ENCODE measurements at regions not wholly inside any gene's neighbourhood (a gene's known extent, or its start where the extent isn't known, plus 50 kb on each side); places are given as distances from the start of the nearest gene placed in this dataset.
"Not testable (repeated sequence)": the region's sequence is repeated elsewhere in the genome, so short reads cannot be mapped to it uniquely, and the experiment has no call there.

- no peaks in the 10 kb centered on the region for H3K27me3 Mint-ChIP-seq
- H3K4me3 Mint-ChIP-seq = no peak overlapping the region
- H3K27ac Mint-ChIP-seq = no peak overlapping the region
- peaks cover 2% of the 10 kb centered on the region for H3K9me3 Mint-ChIP-seq
- DNase-seq (ENCODE audit: low spot score in 2 of 2) (no peak), ATAC-seq (ENCODE audit: low read depth) (no peak)
- H3K4me1 Mint-ChIP-seq = no peaks in the 10 kb centered on the region
- H3K36me3 Mint-ChIP-seq = no peaks in the 10 kb centered on the region
Measured at GRCh38 chr2:155908567-155908966, 424.0 kb downstream of the NR4A2 start.

GRCh38 chr2:155907211-155907610, 425.3 kb downstream of the NR4A2 start:
- H3K9me3 Mint-ChIP-seq = no peaks in the 10 kb centered on the region
- no peaks in the 10 kb centered on the region for H3K4me1 Mint-ChIP-seq
- no peaks in the 10 kb centered on the region for H3K27me3 Mint-ChIP-seq
- no peak for DNase-seq (ENCODE audit: low spot score in 2 of 2)
- no peak overlapping the region for H3K27ac Mint-ChIP-seq
- no peaks in the 10 kb centered on the region for H3K36me3 Mint-ChIP-seq
- H3K4me3 Mint-ChIP-seq = no peak overlapping the region
- ATAC-seq (ENCODE audit: low read depth) = no peak

DNA sequence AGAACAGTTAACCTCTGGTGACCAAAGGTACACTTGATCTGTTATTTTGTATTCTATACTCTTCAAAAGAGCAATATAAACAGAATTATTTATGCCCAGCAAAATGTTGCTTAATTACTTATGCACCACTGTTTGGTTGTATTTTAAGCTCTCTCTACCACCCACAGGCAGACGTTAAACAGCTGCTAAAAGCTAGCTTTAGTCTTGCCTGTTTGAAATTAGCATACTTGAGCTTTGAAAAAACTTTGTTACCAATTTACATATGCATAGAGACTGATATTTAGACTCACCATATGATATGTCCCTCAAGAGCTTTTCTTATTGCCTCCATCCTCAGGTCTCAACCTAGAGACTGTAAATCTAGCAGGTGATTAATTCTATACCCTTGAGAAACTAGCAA, 426.9 kb downstream of the NR4A2 start:
- no peaks in the 10 kb centered on the region for H3K27me3 Mint-ChIP-seq
- no peak overlapping the region for H3K27ac Mint-ChIP-seq
- DNase-seq (ENCODE audit: low spot score in 2 of 2) (no peak), ATAC-seq (ENCODE audit: low read depth) (no peak)
- no peaks in the 10 kb centered on the region for H3K36me3 Mint-ChIP-seq
- H3K4me3 Mint-ChIP-seq = no peak overlapping the region
- no peaks in the 10 kb centered on the region for H3K4me1 Mint-ChIP-seq
- H3K9me3 Mint-ChIP-seq = no peaks in the 10 kb centered on the region

- Mint-ChIP-seq H3K4me3 (no peak overlapping the region), H3K27me3 (no peaks in the 10 kb centered on the region), H3K4me1 (no peaks in the 10 kb centered on the region), H3K27ac (no peak overlapping the region), H3K9me3 (no peaks in the 10 kb centered on the region), H3K36me3 (no peaks in the 10 kb centered on the region)
- DNase-seq (ENCODE audit: low spot score in 2 of 2) = no peak
- no peak for ATAC-seq (ENCODE audit: low read depth)
Measured at GRCh38 chr2:155904720-155905119, 427.8 kb downstream of the NR4A2 start.

DNA sequence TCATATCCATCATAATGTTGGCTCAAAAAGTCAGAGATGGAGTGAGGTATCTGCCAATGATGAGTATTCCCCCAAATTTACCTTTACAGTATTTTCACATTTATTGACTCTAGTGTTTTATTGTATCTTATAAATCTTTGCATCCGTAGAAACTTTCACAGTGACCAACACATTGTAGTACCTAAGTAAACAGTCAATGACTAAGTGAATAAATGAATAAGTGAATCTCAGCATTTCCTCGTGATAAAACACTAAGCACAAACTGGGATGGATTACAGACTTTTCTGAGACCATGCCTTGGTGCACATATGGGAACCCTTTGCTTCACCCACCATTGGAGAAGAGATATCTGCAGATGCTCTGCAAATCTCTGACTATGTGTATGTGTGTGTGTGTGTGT, 429.9 kb downstream of the NR4A2 start:
- no peak for DNase-seq (ENCODE audit: low spot score in 2 of 2)
- no peaks in the 10 kb centered on the region for H3K4me1 Mint-ChIP-seq
- no peaks in the 10 kb centered on the region for H3K27me3 Mint-ChIP-seq
- H3K27ac Mint-ChIP-seq = no peak overlapping the region
- H3K9me3 Mint-ChIP-seq = no peaks in the 10 kb centered on the region
- H3K4me3 Mint-ChIP-seq = no peak overlapping the region
- no peaks in the 10 kb centered on the region for H3K36me3 Mint-ChIP-seq
- ATAC-seq (ENCODE audit: low read depth) = no peak

- Mint-ChIP-seq H3K9me3 (peaks cover 3% of the 10 kb centered on the region), H3K4me3 (no peak overlapping the region), H3K36me3 (no peaks in the 10 kb centered on the region), H3K27me3 (no peaks in the 10 kb centered on the region), H3K27ac (no peak overlapping the region), H3K4me1 (no peaks in the 10 kb centered on the region)
- ATAC-seq (ENCODE audit: low read depth) = no peak
- DNase-seq (ENCODE audit: low spot score in 2 of 2) = no peak
Measured at GRCh38 chr2:155895016-155895415, 437.5 kb downstream of the NR4A2 start.

- H3K9me3 Mint-ChIP-seq = peaks cover 16% of the 10 kb centered on the region
- not testable (repeated sequence) for H3K27me3 Mint-ChIP-seq; H3K4me1 Mint-ChIP-seq; H3K27ac Mint-ChIP-seq; H3K4me3 Mint-ChIP-seq; ATAC-seq (ENCODE audit: low read depth); DNase-seq (ENCODE audit: low spot score in 2 of 2); H3K36me3 Mint-ChIP-seq
Measured at GRCh38 chr2:155880382-155880781, 452.1 kb downstream of the NR4A2 start.

DNA sequence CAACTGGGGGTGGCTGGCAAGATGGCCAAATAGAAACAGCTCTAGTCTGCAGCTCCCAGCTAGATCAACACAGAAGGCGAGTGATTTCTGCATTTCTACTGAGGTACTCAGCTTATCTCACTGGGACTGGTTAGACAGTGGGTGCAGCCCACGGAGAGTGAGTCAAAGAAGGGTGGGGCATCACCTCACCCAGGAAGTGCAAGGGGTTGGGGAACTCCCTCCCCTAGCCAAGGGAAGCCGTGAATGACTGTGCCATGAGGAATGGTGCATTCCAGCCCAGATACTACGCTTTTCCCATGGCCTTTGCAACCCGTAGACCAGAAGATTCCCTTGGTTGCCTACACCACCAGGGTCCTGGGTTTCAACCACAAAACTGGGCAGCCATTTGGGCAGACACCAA, 452.6 kb downstream of the NR4A2 start:
- ATAC-seq (ENCODE audit: low read depth); H3K4me1 Mint-ChIP-seq; H3K27ac Mint-ChIP-seq; DNase-seq (ENCODE audit: low spot score in 2 of 2); H3K36me3 Mint-ChIP-seq; H3K4me3 Mint-ChIP-seq; H3K27me3 Mint-ChIP-seq: not testable (repeated sequence)
- H3K9me3 Mint-ChIP-seq = peaks cover 16% of the 10 kb centered on the region

GRCh38 chr2:155872396-155872795, 460.1 kb downstream of the NR4A2 start:
- H3K9me3 Mint-ChIP-seq = peaks cover 12% of the 10 kb centered on the region
- no peak for ATAC-seq (ENCODE audit: low read depth)
- H3K27me3 Mint-ChIP-seq = no peaks in the 10 kb centered on the region
- no peak for DNase-seq (ENCODE audit: low spot score in 2 of 2)
- H3K36me3 Mint-ChIP-seq = no peaks in the 10 kb centered on the region
- H3K4me3 Mint-ChIP-seq = no peak overlapping the region
- no peak overlapping the region for H3K27ac Mint-ChIP-seq
- H3K4me1 Mint-ChIP-seq = no peaks in the 10 kb centered on the region

DNA sequence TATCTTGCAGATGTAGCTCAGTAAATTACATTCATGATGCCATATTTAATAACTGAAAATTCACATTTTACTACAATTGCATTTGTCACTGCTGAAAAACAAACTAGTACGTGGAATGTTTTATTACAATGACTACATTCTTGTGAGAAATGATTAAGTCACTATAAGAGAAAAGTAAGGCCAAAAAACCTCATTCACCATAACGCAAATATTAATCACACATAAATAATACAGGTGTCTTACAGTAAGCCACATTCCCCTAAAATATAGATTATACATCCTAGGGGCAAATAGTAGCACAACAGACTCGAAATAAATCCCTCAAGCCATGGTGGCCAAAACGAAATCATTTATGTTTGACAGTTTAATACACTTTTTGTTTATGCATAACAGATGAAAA, 460.6 kb downstream of the NR4A2 start:
- no peaks in the 10 kb centered on the region for H3K36me3 Mint-ChIP-seq
- no peak overlapping the region for H3K27ac Mint-ChIP-seq
- H3K4me3 Mint-ChIP-seq = no peak overlapping the region
- no peak for DNase-seq (ENCODE audit: low spot score in 2 of 2)
- no peaks in the 10 kb centered on the region for H3K4me1 Mint-ChIP-seq
- no peaks in the 10 kb centered on the region for H3K27me3 Mint-ChIP-seq
- no peak for ATAC-seq (ENCODE audit: low read depth)
- peaks cover 12% of the 10 kb centered on the region for H3K9me3 Mint-ChIP-seq

GRCh38 chr2:155867564-155867963, 465.0 kb downstream of the NR4A2 start:
- H3K4me3 Mint-ChIP-seq = no peak overlapping the region
- H3K27ac Mint-ChIP-seq = no peak overlapping the region
- no peak for ATAC-seq (ENCODE audit: low read depth)

DNA sequence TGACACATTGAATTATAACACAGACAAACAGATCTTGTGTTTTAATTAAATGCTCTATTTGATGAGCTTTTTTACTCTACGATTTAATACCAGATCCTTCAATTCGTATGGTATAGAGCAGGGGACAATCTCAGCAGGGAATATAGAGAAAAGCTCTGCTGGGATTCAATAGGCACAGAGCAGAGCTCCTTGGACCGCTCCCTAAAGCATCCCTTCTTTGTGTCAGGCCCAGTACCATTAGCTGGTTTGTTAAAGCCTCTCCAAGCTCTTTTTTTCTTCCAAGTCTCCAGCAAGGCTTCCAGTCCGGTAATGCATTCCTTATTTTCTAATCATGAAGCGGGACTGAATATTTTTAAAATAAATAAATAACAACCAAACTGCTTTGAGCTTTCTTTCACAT, 466.0 kb downstream of the NR4A2 start:
- no peak overlapping the region for H3K27ac Mint-ChIP-seq
- H3K9me3 Mint-ChIP-seq = peaks cover 1% of the 10 kb centered on the region
- no peak for DNase-seq (ENCODE audit: low spot score in 2 of 2)
- no peaks in the 10 kb centered on the region for H3K4me1 Mint-ChIP-seq
- no peak for ATAC-seq (ENCODE audit: low read depth)
- no peak overlapping the region for H3K4me3 Mint-ChIP-seq
- no peaks in the 10 kb centered on the region for H3K27me3 Mint-ChIP-seq
- no peaks in the 10 kb centered on the region for H3K36me3 Mint-ChIP-seq

More at GRCh38 chr2:155867564-155867963, 465.0 kb downstream of the NR4A2 start:
- Mint-ChIP-seq H3K27me3 (no peaks in the 10 kb centered on the region), H3K36me3 (no peaks in the 10 kb centered on the region), H3K9me3 (peaks cover 1% of the 10 kb centered on the region), H3K4me1 (no peaks in the 10 kb centered on the region)
- DNase-seq (ENCODE audit: low spot score in 2 of 2) = no peak

- DNase-seq (ENCODE audit: low spot score in 2 of 2) (no peak), ATAC-seq (ENCODE audit: low read depth) (no peak)
- no peak overlapping the region for H3K27ac Mint-ChIP-seq
- H3K27me3 Mint-ChIP-seq = no peaks in the 10 kb centered on the region
- H3K4me1 Mint-ChIP-seq = no peaks in the 10 kb centered on the region
- no peak overlapping the region for H3K4me3 Mint-ChIP-seq
- no peaks in the 10 kb centered on the region for H3K36me3 Mint-ChIP-seq
- peaks cover 1% of the 10 kb centered on the region for H3K9me3 Mint-ChIP-seq
Measured at GRCh38 chr2:155852156-155852555, 480.4 kb downstream of the NR4A2 start.

DNA sequence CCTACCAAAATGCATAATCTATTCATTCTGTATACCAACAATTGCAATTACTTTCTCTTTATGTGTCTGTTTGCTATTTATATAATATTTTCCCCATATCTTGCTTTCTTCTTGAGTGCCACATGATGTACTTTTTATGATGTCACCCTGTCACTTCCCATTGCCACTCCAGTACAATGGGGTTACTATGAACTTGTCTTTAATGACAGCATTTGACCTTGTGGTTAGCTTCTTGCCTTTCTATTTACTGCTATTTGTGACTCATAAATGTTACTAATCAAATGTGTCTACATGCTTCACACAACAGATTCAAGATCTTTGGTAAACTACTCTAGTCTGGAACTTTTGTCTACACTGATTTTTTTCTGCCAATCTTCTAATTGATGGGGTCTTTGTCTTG, 486.3 kb downstream of the NR4A2 start:
- ATAC-seq (ENCODE audit: low read depth) = no peak

DNA sequence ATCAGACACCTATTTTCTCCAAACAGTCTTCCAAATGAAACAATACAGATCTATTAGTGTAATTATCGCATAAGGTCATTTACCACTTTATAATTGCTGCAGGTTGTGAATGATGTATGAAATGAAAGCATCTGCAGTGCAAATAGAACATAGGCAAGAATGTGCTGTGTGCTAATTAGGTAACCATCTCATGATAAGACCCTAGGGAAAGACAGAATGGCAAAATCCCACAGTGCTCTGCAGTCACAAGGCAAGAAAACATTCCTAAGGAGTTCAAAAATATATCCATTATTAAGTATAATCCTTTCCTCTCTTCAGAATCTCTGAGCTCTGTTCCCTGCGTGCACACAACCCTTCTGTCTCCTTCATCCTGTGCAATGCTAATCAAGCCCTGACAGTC, 488.1 kb downstream of the NR4A2 start:
- Mint-ChIP-seq H3K27me3 (no peaks in the 10 kb centered on the region), H3K4me3 (no peak overlapping the region), H3K36me3 (no peaks in the 10 kb centered on the region), H3K9me3 (peaks cover 2% of the 10 kb centered on the region), H3K4me1 (no peaks in the 10 kb centered on the region), H3K27ac (no peak overlapping the region)
- DNase-seq (ENCODE audit: low spot score in 2 of 2) (no peak), ATAC-seq (ENCODE audit: low read depth) (no peak)

More for the DNA sequence above, 486.3 kb downstream of the NR4A2 start:
- no peak overlapping the region for H3K27ac Mint-ChIP-seq
- no peaks in the 10 kb centered on the region for H3K27me3 Mint-ChIP-seq
- no peak for DNase-seq (ENCODE audit: low spot score in 2 of 2)
- no peaks in the 10 kb centered on the region for H3K4me1 Mint-ChIP-seq
- H3K9me3 Mint-ChIP-seq = peaks cover 2% of the 10 kb centered on the region
- H3K36me3 Mint-ChIP-seq = no peaks in the 10 kb centered on the region
- no peak overlapping the region for H3K4me3 Mint-ChIP-seq

GRCh38 chr2:155842103-155842502, 490.4 kb downstream of the NR4A2 start:
- Mint-ChIP-seq H3K27me3 (no peaks in the 10 kb centered on the region), H3K4me1 (no peaks in the 10 kb centered on the region), H3K9me3 (peaks cover 2% of the 10 kb centered on the region), H3K36me3 (no peaks in the 10 kb centered on the region), H3K27ac (no peak overlapping the region), H3K4me3 (no peak overlapping the region)
- DNase-seq (ENCODE audit: low spot score in 2 of 2) (no peak), ATAC-seq (ENCODE audit: low read depth) (no peak)

Measured in memory B cell (primary cell).